Neural crest cell (in vitro differentiated cells): ENCODE measurements at regions not wholly inside any gene's neighbourhood (a gene's known extent, or its start where the extent isn't known, plus 50 kb on each side); places are given as distances from the start of the nearest gene placed in this dataset.

Experiments
- DNase-seq: peaks from one replicate; pipeline ENCODE4 v3.0.0; 2021; ENCODE audit warnings: low read depth, mixed read lengths, low spot score
- H3K27ac Mint-ChIP-seq: one replicate; pipeline ENCODE4 v1.8.0; 2021; ENCODE audit warnings: mild to moderate bottlenecking, mixed read lengths; ENCODE audit not compliant: unreplicated experiment
- H3K27me3 Mint-ChIP-seq: 2 replicates; pipeline ENCODE4 v1.8.0; 2021; ENCODE audit warnings: low read depth, mild to moderate bottlenecking, mixed read lengths
- H3K36me3 Mint-ChIP-seq: 2 replicates; pipeline ENCODE4 v1.8.0; 2021; ENCODE audit warnings: low read depth, mild to moderate bottlenecking, mixed read lengths
- H3K4me1 Mint-ChIP-seq: 2 replicates; pipeline ENCODE4 v1.8.0; 2021; ENCODE audit warnings: mixed read lengths
- H3K4me3 Mint-ChIP-seq: one replicate; pipeline ENCODE4 v1.8.0; 2021; ENCODE audit warnings: mild to moderate bottlenecking, mixed read lengths
- H3K9me3 Mint-ChIP-seq: 2 replicates; pipeline ENCODE4 v1.8.0; 2021; ENCODE audit warnings: mixed read lengths
- CTCF ChIP-seq: fragments of 200-600 bp; sonication (generic); conservative IDR thresholded peaks from 2 replicates; pipeline ENCODE4 v1.5.0; 2021; ENCODE audit warnings: antibody characterized with exemption, mild to moderate bottlenecking

DNA sequence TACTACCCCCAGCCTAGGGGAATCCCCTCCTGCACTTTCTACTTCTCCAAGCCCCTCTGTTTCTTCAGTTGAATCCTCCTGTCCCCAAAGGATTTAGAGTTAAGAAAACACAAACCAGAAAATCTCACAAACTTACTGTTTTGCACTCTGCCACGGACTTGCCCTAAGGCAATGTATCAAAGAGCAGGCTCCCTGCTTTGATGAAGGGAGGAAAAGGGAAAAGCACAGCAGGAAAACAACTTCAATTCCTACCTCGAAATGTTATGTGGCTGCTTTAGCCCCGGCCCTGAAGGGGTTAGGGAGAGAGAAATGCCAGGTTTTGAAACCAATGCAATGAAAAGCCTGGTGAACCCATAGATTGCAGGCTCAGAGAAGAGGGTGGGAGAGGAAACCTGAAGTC lies 254.7 kb downstream of the MAN2A1 start:
- Mint-ChIP-seq H3K4me3 (no peak overlapping the region), H3K36me3 (peaks cover 2% of the 10 kb centered on the region), H3K9me3 (peaks cover 6% of the 10 kb centered on the region), H3K27me3 (no peaks in the 10 kb centered on the region), H3K4me1 (peaks cover 25% of the 10 kb centered on the region), H3K27ac (no peak overlapping the region)
- DNase-seq, result no peak
- TF ChIP-seq CTCF, result no peak

GRCh38 chr5:109945097-109945678 lies 255.5 kb downstream of the MAN2A1 start:
- Mint-ChIP-seq H3K27ac (peak overlapping the region; percentile 32), H3K27me3 (no peaks in the 10 kb centered on the region), H3K4me1 (peaks cover 25% of the 10 kb centered on the region), H3K9me3 (peaks cover 3% of the 10 kb centered on the region), H3K36me3 (no peaks in the 10 kb centered on the region), H3K4me3 (no peak overlapping the region)
- DNase-seq, result no peak
- TF ChIP-seq CTCF, result no peak

DNA sequence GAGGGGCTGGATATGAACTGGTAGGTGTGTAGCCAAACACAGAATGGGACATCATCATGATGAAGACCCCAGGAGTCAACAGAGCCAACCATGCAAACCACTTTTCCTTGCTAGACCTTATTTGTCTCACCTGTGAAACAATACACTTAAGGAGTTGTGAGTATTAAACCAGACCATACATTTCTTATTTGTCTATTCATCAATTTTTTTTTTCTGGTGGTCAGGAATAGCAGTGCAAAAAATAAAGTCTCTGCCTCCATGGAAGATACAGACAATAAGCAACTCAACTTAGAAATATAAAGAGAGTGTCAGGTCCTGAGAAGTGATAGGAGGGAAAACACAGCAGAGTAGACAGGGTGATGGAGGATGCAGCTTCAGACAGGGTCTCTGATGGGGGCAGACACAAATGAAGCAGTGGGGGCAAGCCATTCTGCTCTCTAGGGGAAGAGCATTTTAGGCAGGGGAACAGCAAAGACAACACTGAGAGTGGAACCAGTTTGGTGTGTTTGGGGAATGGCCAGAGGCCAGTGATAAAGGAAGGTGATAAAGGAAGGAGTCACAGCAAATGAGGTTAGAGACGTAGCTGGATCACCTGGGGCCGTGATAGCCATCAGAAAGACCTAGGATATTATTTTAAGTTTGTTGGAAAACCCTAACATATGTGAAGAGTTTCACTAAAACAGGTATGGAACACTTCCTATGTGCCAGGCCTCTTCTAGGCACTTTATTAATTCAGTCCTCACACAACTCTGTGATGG lies 256.2 kb downstream of the MAN2A1 start:
- no peak for DNase-seq
- Mint-ChIP-seq H3K4me1 (peaks cover 25% of the 10 kb centered on the region), H3K27ac (no peak overlapping the region), H3K4me3 (no peak overlapping the region), H3K9me3 (peaks cover 3% of the 10 kb centered on the region), H3K27me3 (no peaks in the 10 kb centered on the region), H3K36me3 (no peaks in the 10 kb centered on the region)
- no peak for TF ChIP-seq CTCF

DNA sequence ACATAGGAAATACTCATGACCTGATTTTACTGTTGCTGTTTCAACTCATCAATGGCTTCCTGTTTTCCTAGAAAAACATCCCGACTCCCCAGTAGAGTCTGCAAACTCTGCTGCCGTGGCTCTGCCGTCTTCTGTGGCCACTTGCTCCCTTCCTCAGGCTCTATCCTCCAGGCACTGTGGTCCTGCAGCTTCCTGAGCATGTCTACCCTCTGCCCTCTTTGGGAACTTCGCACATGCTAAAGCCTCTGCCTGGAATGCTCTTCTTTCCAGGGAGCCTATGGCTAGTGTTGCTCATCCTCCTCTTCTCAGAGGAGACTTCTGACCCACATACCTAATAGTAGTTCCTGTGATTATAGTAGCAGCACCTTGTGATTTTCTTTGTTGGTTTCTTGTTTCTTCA lies 256.9 kb downstream of the MAN2A1 start:
- no peak for DNase-seq

GRCh38 chr5:109947667-109948066 lies 257.9 kb downstream of the MAN2A1 start:
- peaks cover 25% of the 10 kb centered on the region for H3K4me1 Mint-ChIP-seq
- no peaks in the 10 kb centered on the region for H3K27me3 Mint-ChIP-seq
- no peak for DNase-seq
- H3K27ac Mint-ChIP-seq, result no peak overlapping the region
- no peaks in the 10 kb centered on the region for H3K36me3 Mint-ChIP-seq
- H3K4me3 Mint-ChIP-seq, result no peak overlapping the region
- H3K9me3 Mint-ChIP-seq, result peaks cover 3% of the 10 kb centered on the region
- no peak for TF ChIP-seq CTCF

More for the DNA sequence above, 256.9 kb downstream of the MAN2A1 start:
- Mint-ChIP-seq H3K4me3 (no peak overlapping the region), H3K9me3 (peaks cover 3% of the 10 kb centered on the region), H3K36me3 (no peaks in the 10 kb centered on the region), H3K27me3 (no peaks in the 10 kb centered on the region), H3K4me1 (peaks cover 25% of the 10 kb centered on the region), H3K27ac (no peak overlapping the region)
- TF ChIP-seq CTCF, result no peak
